ENCODE measurements at regions not wholly inside any gene's neighbourhood (a gene's known extent, or its start where the extent isn't known, plus 50 kb on each side); places are given as distances from the start of the nearest gene placed in this dataset.

DNA sequence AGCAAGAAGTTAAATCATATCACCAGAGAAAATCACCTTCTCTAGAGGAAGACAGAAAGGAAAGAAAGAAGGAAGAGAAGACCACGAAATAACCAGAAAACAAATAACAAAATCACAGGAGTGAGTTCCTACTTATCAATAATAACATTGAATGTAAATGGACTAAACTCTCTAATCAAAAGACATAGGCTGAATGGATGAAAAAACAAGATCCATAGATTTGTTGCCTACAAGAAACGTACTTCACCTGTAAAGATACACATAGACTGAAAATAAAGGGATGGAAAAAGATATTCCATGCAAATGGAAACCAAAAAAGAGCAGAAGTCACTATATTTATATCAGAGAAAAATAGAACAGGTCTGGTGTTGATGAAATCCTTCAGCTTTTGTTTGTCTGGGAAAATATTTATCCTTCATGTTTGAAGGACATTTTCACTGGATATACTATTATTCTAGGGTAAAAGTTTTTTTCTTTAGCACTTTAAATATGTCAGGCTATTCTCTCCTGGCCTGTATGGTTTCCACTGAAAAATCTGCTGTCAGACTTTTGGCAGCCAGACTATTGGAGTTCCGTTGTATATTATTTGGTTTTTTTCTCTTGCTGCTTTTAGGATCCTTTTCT is 202.5 kb upstream of the DUSP10 start:
- Histone ChIP-seq H3K9me3 (no peaks in the 10 kb centered on the region), H3K9ac (ENCODE audit: low read depth in 2 of 2, low read length in 2 of 2) (no peak overlapping the region), H3K4me3 (no peak overlapping the region), H3K4me1 (no peaks in the 10 kb centered on the region), H3K27ac (no peak overlapping the region), H3K36me3 (no peaks in the 10 kb centered on the region), H3K27me3 (no peaks in the 10 kb centered on the region)
- TF ChIP-seq, protein P1, sequence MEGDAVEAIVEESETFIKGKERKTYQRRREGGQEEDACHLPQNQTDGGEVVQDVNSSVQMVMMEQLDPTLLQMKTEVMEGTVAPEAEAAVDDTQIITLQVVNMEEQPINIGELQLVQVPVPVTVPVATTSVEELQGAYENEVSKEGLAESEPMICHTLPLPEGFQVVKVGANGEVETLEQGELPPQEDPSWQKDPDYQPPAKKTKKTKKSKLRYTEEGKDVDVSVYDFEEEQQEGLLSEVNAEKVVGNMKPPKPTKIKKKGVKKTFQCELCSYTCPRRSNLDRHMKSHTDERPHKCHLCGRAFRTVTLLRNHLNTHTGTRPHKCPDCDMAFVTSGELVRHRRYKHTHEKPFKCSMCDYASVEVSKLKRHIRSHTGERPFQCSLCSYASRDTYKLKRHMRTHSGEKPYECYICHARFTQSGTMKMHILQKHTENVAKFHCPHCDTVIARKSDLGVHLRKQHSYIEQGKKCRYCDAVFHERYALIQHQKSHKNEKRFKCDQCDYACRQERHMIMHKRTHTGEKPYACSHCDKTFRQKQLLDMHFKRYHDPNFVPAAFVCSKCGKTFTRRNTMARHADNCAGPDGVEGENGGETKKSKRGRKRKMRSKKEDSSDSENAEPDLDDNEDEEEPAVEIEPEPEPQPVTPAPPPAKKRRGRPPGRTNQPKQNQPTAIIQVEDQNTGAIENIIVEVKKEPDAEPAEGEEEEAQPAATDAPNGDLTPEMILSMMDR (IDR thresholded peaks at IDR 0.05): no peak
- no peak for DNase-seq
- intact Hi-C loops (cut with DNase I): no loop called here

DNA sequence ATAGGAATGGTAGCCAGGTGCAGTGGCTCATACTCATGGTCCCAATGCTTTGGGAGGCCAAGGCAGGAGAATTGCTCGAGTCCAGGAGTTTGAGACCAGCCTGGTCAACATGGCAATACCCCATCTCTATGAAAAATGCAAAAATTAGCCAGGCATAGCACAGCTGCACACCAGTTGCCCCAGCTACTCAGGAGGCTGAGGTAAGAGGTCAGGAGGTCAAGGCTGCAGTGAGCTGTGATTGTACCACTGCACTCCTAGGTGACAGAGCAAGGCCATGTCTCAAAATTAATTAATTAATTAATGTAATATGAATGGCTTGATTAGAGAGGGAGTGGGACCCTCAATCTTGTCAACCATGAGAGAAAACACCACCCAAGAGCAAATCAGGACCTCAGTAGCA is 198.7 kb upstream of the DUSP10 start:
- TF ChIP-seq, protein P1 (IDR thresholded peaks at IDR 0.05): no peak
- no peak overlapping the region for H3K4me3 ChIP-seq
- no peaks in the 10 kb centered on the region for H3K27me3 ChIP-seq
- no peaks in the 10 kb centered on the region for H3K36me3 ChIP-seq
- intact Hi-C loops (cut with DNase I): no loop called here
- H3K9me3 ChIP-seq: no peaks in the 10 kb centered on the region
- H3K27ac ChIP-seq: no peak overlapping the region
- no peak overlapping the region for H3K9ac ChIP-seq (ENCODE audit: low read depth in 2 of 2, low read length in 2 of 2)
- no peaks in the 10 kb centered on the region for H3K4me1 ChIP-seq
- no peak for DNase-seq

DNA sequence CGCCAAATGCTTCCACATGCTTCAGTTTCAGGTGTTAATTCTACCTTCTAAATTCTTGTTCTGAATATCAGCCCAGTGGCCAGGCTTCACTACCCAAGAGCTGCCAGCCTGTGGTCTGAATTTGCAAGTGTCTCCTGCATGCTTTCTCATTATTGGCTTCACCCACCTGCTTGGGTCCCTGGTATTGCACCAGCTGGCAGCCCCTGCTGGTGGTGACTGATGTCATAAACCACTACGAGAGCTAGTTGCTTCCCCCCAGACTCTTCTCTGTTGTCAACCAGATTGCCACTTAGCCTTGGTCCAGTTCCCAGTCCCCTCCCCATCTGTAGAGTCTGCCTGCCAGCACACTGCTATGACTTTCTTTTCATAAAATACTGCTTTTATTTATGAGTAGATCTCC is 197.7 kb upstream of the DUSP10 start:
- Histone ChIP-seq H3K27me3 (no peaks in the 10 kb centered on the region), H3K36me3 (no peaks in the 10 kb centered on the region), H3K27ac (no peak overlapping the region), H3K9ac (ENCODE audit: low read depth in 2 of 2, low read length in 2 of 2) (no peak overlapping the region), H3K4me1 (no peaks in the 10 kb centered on the region), H3K4me3 (no peak overlapping the region), H3K9me3 (no peaks in the 10 kb centered on the region)
- DNase-seq: no peak
- TF ChIP-seq, protein P1 (IDR thresholded peaks at IDR 0.05): no peak
- intact Hi-C loops (cut with DNase I): no loop called here

DNA sequence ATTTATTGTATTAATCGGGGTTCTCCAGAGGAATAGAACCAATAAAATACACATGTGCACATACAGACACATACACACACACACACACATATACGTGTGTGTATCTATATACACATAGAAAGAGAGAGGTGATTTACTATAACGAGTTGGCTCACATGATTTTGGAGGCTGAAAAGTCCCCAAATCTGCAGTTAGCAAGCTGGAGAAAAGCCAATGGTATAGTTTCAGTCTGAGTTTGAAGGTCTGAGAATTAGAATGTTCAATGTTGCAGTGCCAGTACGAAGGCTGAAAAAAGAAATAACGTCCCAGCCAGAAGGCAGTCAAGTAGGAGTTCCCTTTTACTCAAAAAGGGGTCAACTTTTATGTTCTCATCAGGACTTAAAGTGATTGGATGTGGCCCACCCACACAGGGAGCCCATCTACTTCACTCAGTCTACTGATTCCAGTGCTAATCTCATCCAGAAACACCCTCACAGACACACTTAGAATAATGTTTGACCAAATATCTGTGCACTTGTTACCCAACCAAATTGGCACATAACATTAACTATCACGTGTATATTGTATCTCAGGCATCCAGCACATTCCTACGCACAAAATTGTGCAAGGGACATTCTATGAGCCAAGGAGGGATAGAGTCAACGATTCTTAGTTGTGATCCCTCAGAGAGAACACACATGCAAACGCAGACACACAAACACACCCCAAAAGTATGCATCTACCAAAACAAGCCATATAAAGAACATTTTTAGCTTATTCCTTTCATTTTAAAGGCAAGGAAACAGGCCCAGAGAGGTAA is 195.5 kb upstream of the DUSP10 start:
- no peaks in the 10 kb centered on the region for H3K27me3 ChIP-seq
- H3K36me3 ChIP-seq: no peaks in the 10 kb centered on the region
- no peaks in the 10 kb centered on the region for H3K9me3 ChIP-seq
- no peak overlapping the region for H3K4me3 ChIP-seq
- H3K27ac ChIP-seq: no peak overlapping the region
- no peak overlapping the region for H3K9ac ChIP-seq (ENCODE audit: low read depth in 2 of 2, low read length in 2 of 2)
- intact Hi-C loops (cut with DNase I): no loop called here
- DNase-seq: no peak
- TF ChIP-seq, protein P1 (IDR thresholded peaks at IDR 0.05): no peak
- no peaks in the 10 kb centered on the region for H3K4me1 ChIP-seq

DNA sequence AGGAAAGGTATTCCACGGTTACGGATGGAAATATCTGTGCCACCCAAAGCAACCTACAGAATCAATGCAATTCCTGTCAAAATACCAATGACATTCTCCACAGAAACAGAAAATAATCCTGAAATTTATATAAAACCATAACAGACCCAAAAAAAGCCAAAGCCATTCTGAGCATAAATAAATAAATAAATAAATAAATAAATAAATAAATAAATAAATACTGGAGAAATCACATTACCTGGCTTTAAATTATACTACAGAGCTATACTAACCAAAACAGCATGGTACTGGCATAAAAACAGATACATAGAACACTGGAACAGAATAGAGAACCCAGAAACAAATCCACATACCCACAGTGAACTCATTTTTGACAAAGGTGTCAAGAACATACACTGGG is 191.9 kb upstream of the DUSP10 start:
- Histone ChIP-seq H3K9me3 (no peaks in the 10 kb centered on the region), H3K27me3 (no peaks in the 10 kb centered on the region), H3K27ac (no peak overlapping the region), H3K4me3 (no peak overlapping the region), H3K9ac (ENCODE audit: low read depth in 2 of 2, low read length in 2 of 2) (no peak overlapping the region), H3K4me1 (no peaks in the 10 kb centered on the region), H3K36me3 (no peaks in the 10 kb centered on the region)
- TF ChIP-seq, protein P1 (IDR thresholded peaks at IDR 0.05): no peak
- intact Hi-C loops (cut with DNase I): no loop called here
- DNase-seq: no peak
